Hepatocyte (in vitro differentiated cells): ENCODE measurements at regions not wholly inside any gene's neighbourhood (a gene's known extent, or its start where the extent isn't known, plus 50 kb on each side); places are given as distances from the start of the nearest gene placed in this dataset.

Source experiments
- DNase-seq: peaks from one replicate; pipeline ENCODE4 v3.0.0-alpha.2; 2016; ENCODE audit warnings: low spot score
- H2AFZ ChIP-seq: fragments of 200-600 bp; sonication (generic); 2 replicates; pipeline ENCODE4 v1.6.0; 2016; ENCODE audit warnings: antibody characterized with exemption, mild to moderate bottlenecking
- H3K27ac ChIP-seq: fragments of 200-600 bp; sonication (generic); 2 replicates; pipeline ENCODE4 v1.5.1; 2016; ENCODE audit warnings: mild to moderate bottlenecking
- H3K27me3 ChIP-seq: fragments of 200-600 bp; sonication (generic); 2 replicates; pipeline ENCODE4 v1.6.1; 2016
- H3K36me3 ChIP-seq: fragments of 200-600 bp; sonication (generic); replicated peaks from 2 replicates; pipeline ENCODE4 v1.5.1; 2016; ENCODE audit warnings: low read depth; ENCODE audit not compliant: insufficient read depth
- H3K4me1 ChIP-seq: fragments of 200-600 bp; sonication (generic); 2 replicates; pipeline ENCODE4 v1.5.1; 2016; ENCODE audit warnings: mild to moderate bottlenecking, moderate library complexity; ENCODE audit not compliant: insufficient read depth
- H3K4me2 ChIP-seq: fragments of 200-600 bp; sonication (generic); 2 replicates; pipeline ENCODE4 v1.6.0; 2016
- H3K4me3 ChIP-seq: fragments of 200-600 bp; sonication (generic); 2 replicates; pipeline ENCODE4 v1.5.1; 2016; ENCODE audit warnings: mild to moderate bottlenecking
- H3K79me2 ChIP-seq: fragments of 200-600 bp; sonication (generic); 2 replicates; pipeline ENCODE4 v1.6.0; 2017; ENCODE audit warnings: mild to moderate bottlenecking
- H3K9me2 ChIP-seq: fragments of 200-600 bp; sonication (generic); replicated peaks from 2 replicates; pipeline ENCODE4 v1.6.0; 2017; ENCODE audit warnings: mild to moderate bottlenecking; ENCODE audit not compliant: insufficient read depth
- H3K9me3 ChIP-seq: fragments of 200-600 bp; sonication (generic); 2 replicates; pipeline ENCODE4 v1.5.1; 2016; ENCODE audit warnings: low read depth, mild to moderate bottlenecking
- H4K20me1 ChIP-seq: fragments of 200-600 bp; sonication (generic); 2 replicates; pipeline ENCODE4 v1.6.0; 2016; ENCODE audit warnings: mild to moderate bottlenecking; ENCODE audit not compliant: insufficient read depth, poor library complexity, severe bottlenecking
- EZH2 ChIP-seq: fragments of 200-600 bp; sonication (generic); IDR thresholded peaks from 2 replicates; pipeline ENCODE4 v1.6.1; 2016; ENCODE audit warnings: antibody characterized with exemption, mild to moderate bottlenecking, borderline replicate concordance
- EZH2phosphoT487 ChIP-seq: fragments of 200-600 bp; sonication (generic); IDR thresholded peaks from one replicate; pipeline ENCODE4 v1.6.1; 2018; ENCODE audit warnings: antibody characterized with exemption, mild to moderate bottlenecking, low read depth, moderate library complexity; ENCODE audit not compliant: unreplicated experiment, severe bottlenecking
- WGBS: methylation state at CpG from one replicate; pipeline ENCODE4 v1.1.6; 2016; ENCODE audit warnings: low lambda C conversion rate; ENCODE audit errors: missing lambda C conversion rate; 5-methylcytosine and 5-hydroxymethylcytosine counted together
- TF ChIP-seq, protein P1 (sequence below): fragments of 200-600 bp; sonication (generic); IDR thresholded peaks from 2 replicates; pipeline ENCODE4 v1.5.1; 2016; ENCODE audit warnings: antibody characterized with exemption, mild to moderate bottlenecking; ENCODE audit not compliant: poor library complexity

DNA sequence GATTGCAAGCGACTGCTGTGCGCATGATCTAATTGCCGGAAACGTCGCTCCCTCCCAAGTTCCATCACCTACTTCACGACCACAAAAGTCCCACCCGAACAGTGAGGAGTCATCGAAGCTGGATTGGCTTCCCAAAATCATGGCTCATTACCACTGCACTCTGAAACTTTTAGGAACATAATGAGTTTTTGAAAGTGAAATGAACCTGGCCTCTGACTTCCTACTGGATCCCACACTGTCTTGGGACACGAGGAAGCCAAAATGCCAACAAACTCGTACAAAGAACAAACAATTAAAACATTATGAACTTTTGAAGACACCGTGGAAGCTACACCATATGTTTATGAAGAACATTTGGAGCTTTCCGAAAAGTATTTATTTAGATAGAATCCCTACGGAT is 334.8 kb upstream of the TMPO start:
- WGBS: 94% methylated on average over 13 of the region's 13 CpGs
- no peaks in the 10 kb centered on the region for H3K9me3 ChIP-seq
- no peak overlapping the region for H3K27ac ChIP-seq

DNA sequence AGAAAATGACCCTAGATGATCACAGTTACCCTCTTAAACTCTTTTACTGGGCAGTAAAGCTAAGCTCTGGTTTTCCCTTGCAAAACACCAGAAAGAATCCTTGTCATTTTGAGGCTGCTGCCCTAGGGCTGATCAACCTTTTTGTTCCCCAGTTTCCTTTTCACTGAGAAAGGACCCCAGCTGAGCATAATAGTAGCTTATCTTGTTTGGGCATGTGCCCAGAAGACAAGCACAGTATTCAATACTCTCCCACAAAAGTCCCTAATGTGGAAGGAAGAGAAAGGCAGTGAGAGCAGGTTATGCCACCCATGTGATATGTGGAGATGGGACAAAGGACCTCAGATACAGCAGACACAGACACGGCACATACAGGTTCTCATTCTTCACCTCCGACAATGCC is 332.6 kb upstream of the TMPO start:
- peaks cover 3% of the 10 kb centered on the region for H3K27me3 ChIP-seq
- TF ChIP-seq, protein P1, sequence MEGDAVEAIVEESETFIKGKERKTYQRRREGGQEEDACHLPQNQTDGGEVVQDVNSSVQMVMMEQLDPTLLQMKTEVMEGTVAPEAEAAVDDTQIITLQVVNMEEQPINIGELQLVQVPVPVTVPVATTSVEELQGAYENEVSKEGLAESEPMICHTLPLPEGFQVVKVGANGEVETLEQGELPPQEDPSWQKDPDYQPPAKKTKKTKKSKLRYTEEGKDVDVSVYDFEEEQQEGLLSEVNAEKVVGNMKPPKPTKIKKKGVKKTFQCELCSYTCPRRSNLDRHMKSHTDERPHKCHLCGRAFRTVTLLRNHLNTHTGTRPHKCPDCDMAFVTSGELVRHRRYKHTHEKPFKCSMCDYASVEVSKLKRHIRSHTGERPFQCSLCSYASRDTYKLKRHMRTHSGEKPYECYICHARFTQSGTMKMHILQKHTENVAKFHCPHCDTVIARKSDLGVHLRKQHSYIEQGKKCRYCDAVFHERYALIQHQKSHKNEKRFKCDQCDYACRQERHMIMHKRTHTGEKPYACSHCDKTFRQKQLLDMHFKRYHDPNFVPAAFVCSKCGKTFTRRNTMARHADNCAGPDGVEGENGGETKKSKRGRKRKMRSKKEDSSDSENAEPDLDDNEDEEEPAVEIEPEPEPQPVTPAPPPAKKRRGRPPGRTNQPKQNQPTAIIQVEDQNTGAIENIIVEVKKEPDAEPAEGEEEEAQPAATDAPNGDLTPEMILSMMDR: no peak
- no peak overlapping the region for H3K27ac ChIP-seq
- no peaks in the 10 kb centered on the region for H3K4me1 ChIP-seq
- H3K79me2 ChIP-seq: no peaks in the 10 kb centered on the region
- H3K36me3 ChIP-seq: no peaks in the 10 kb centered on the region
- 92% methylated on average over 2 of the region's 2 CpGs for WGBS
- no peak overlapping the region for H2AFZ ChIP-seq
- no peak overlapping the region for H3K4me3 ChIP-seq
- H3K4me2 ChIP-seq: no peak overlapping the region
- H3K9me2 ChIP-seq: no peaks in the 10 kb centered on the region
- DNase-seq: no peak
- H3K9me3 ChIP-seq: no peaks in the 10 kb centered on the region
- no peaks in the 10 kb centered on the region for H4K20me1 ChIP-seq

More for the DNA sequence above, 334.8 kb upstream of the TMPO start:
- H3K79me2 ChIP-seq: no peaks in the 10 kb centered on the region
- H3K9me2 ChIP-seq: no peaks in the 10 kb centered on the region
- H3K4me1 ChIP-seq: no peaks in the 10 kb centered on the region
- H3K4me3 ChIP-seq: no peak overlapping the region
- no peak for DNase-seq
- H2AFZ ChIP-seq: no peak overlapping the region
- TF ChIP-seq EZH2: no peak
- TF ChIP-seq, protein P1: no peak
- TF ChIP-seq EZH2phosphoT487: no peak
- no peak overlapping the region for H3K4me2 ChIP-seq
- H3K27me3 ChIP-seq: peaks cover under 1% of the 10 kb centered on the region
- no peaks in the 10 kb centered on the region for H4K20me1 ChIP-seq
- no peaks in the 10 kb centered on the region for H3K36me3 ChIP-seq

DNA sequence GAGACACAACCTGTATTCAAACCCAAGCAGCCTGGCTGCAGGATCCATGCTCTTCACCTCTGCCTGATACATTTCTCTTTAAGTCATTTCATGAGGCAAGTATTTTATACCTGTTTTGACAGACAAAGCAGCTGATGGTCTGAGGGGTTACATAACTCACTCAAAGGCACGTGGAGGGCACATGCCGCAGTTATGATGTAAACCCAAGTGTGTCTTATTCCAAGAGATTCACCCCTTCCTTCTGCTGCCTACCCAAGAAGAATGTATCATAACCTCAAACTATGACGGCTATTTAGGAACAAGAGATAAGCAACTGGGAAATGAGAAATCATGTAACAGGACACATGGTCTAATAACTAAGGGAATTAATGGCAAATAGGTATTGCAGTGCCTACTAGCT is 329.8 kb upstream of the TMPO start:
- H2AFZ ChIP-seq: no peak overlapping the region
- H3K9me3 ChIP-seq: no peaks in the 10 kb centered on the region
- H3K36me3 ChIP-seq: no peaks in the 10 kb centered on the region
- H3K4me3 ChIP-seq: no peak overlapping the region
- no peak for DNase-seq
- WGBS: 71% methylated on average over 3 of the region's 3 CpGs
- TF ChIP-seq EZH2phosphoT487 (no peak), EZH2 (no peak)
- TF ChIP-seq, protein P1: no peak
- H3K9me2 ChIP-seq: no peaks in the 10 kb centered on the region
- H3K4me2 ChIP-seq: no peak overlapping the region
- peaks cover 5% of the 10 kb centered on the region for H3K4me1 ChIP-seq
- no peaks in the 10 kb centered on the region for H3K79me2 ChIP-seq
- no peaks in the 10 kb centered on the region for H4K20me1 ChIP-seq
- H3K27ac ChIP-seq: no peak overlapping the region
- H3K27me3 ChIP-seq: peaks cover 3% of the 10 kb centered on the region

DNA sequence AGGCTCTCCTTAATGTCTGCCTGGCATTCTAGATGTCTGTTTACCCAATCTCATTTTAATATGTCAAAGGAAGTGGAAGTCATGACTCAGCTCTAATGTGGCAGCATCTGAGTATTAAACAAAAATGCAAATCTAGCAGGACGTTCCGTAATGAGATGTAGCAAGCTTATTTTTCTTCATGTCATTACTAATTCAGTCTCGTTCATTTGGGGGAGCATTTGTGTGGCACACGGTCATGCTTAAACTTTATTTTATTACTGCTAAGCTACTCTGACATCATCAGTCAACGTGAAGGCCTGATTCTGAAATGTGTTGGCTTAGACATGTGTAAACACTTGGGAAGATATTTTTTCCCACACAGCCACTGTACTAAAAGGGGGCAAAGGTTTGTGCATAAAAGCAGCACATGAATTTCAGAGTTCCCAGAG is 326.7 kb upstream of the TMPO start:
- Histone ChIP-seq H3K4me2 (no peak overlapping the region), H2AFZ (no peak overlapping the region), H3K27me3 (peaks cover 3% of the 10 kb centered on the region), H4K20me1 (no peaks in the 10 kb centered on the region), H3K4me3 (no peak overlapping the region), H3K9me2 (no peaks in the 10 kb centered on the region), H3K36me3 (no peaks in the 10 kb centered on the region), H3K27ac (peak overlapping the region; percentile 42), H3K9me3 (no peaks in the 10 kb centered on the region), H3K79me2 (no peaks in the 10 kb centered on the region), H3K4me1 (peaks cover 5% of the 10 kb centered on the region)
- TF ChIP-seq EZH2 (no peak), EZH2phosphoT487 (no peak)
- TF ChIP-seq, protein P1: no peak
- 52% methylated on average over 5 of the region's 5 CpGs for WGBS
- DNase-seq: peak; percentile 14
